HG03159 (cell line): ENCODE measurements at regions not wholly inside any gene's neighbourhood (a gene's known extent, or its start where the extent isn't known, plus 50 kb on each side); places are given as distances from the start of the nearest gene placed in this dataset.
"Not testable (repeated sequence)": the region's sequence is repeated elsewhere in the genome, so short reads cannot be mapped to it uniquely, and the experiment has no call there.

Source experiments
- ATAC-seq: cut with Tn5 transposase; IDR thresholded peaks from one replicate; pipeline ENCODE4 v1.9.1; 2021; ENCODE audit warnings: mild to moderate bottlenecking, moderate library complexity; ENCODE audit not compliant: unreplicated experiment

DNA sequence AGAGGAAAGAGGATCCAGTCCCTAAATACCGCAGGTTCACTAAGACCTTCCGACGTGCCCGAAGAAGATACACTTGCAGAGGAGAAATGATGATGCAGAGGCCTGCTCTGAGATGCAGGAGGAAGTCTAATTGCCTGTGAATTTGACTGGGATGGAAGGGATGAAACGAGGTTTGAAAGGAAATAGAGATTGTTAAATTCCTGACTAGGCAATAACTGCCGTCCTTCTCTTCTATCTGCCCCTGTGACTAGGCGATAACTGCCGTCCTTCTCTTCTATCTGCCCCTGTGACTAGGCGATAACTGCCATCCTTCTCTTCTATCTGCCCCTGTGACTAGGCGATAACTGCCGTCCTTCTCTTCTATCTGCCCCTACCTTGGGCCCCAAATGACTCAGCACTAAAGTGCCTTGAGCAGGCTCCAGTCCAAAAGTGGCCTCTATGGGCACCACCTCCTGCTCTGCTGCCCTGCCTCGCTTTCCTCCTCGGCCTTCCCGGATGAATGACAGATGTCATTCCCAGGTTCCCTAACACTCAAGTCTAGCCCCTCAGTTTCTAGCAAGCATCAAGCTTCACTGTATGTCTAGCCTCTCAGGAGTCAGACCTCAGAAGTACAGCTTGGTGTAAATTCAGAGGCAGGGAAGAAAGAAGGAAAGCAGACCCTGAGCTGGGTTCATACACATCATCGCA is 189.1 kb downstream of the FOXD4L6 start:
- ATAC-seq: not testable (repeated sequence)

DNA sequence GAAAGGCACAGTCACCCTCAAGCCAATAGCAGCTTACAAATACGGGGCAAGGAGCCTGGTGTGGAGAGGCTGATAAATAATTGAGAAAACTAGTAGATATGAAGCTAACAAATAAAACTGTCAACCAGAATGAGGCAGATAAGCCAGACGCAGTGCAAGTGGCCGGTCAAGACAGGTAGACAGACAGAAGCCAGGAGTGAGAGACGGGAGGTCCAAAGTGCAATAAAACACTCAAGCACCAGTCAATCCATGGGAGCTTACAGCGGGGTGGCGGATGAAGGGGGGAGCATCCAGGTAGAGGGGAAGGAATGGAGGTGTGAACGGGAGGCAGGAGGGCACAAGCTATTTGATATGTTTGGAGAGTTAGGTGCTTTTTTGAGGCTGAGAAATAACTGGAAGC is 193.1 kb downstream of the FOXD4L6 start:
- no peak for ATAC-seq

DNA sequence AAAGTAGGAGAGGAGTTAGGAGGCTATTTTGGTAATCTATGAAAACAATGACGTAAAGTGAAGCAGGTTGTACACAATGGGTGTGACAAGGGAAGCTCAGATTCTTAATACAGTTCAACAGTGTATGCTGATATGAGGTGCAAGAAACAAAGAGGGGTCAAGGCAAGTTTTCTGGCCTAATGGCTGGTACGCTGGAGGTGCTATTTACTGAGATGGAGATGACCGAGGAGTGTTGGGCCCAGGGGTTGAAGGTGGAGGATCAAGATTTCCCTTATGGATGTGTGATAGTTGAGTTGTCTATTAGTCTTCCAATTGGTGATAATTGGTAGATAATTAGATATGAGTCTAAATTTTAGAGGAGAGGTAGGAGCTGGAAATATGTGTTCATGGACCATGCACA is 194.0 kb downstream of the FOXD4L6 start:
- not testable (repeated sequence) for ATAC-seq

DNA sequence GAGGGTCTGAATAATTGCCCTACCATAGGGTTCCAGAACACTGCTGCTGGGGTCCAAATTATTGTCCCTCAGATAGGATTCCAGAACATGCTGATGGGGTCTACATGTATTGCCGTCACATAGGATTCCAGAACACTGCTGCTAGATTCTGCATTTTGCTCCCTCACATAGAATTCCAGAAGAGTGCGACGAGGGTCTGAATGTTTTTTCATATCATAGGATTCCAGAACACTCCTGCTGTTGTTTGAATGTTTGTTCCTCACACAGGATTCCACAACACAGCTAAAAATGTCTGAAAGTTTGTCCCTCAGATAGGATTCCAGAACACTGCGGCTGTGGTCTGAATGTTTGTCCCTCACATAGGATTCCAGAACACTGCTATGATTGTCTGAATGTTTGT is 198.1 kb downstream of the FOXD4L6 start:
- ATAC-seq: not testable (repeated sequence)

DNA sequence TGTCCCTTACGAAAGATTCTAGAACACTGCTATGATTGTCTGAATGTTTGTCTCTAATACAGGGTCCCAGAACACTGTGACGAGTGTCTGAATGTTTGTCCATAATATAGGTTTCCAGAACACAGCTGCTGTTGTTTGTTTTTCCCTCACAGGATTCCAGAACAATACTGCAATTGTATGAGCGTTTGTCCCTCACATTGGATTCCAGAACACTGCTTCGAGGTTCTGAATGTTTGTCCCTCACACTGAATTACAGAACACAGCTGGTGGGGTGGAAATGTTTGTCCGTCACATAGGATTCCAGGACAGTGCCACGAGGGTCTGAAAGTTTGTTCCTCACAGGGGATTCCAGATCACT is 199.0 kb downstream of the FOXD4L6 start:
- ATAC-seq: not testable (repeated sequence)

DNA sequence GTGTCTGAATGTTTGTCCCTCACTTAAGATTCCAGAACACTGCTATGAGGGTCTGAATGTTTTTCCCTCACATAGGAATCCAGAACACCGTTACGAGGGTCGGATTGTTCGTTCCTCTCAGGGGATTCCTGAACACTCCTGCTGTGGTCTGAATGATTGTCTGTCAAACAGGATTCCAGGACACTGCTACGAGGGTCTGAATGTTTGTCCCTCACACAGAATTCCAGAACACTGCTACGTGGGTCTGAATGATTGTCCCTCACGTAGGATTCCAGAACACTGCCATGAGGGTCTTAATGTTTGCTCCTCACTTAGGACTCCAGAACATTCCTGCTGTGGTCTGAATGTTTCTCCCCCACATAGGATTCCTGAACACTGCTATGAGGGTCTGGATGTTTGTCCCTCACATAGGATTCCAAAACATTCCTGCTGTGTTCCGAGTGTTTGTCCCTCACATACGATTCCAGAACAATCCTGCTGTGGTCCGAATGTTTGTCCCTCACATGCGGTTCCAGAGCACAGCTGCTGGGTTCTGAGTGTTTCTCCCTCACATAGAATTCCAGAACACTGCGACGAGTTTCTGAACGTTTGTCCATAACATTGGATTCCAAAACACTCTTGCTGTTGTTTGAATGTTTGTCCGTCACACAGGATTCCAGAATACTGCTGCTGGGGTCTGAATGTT is 199.5 kb downstream of the FOXD4L6 start:
- ATAC-seq: no peak

DNA sequence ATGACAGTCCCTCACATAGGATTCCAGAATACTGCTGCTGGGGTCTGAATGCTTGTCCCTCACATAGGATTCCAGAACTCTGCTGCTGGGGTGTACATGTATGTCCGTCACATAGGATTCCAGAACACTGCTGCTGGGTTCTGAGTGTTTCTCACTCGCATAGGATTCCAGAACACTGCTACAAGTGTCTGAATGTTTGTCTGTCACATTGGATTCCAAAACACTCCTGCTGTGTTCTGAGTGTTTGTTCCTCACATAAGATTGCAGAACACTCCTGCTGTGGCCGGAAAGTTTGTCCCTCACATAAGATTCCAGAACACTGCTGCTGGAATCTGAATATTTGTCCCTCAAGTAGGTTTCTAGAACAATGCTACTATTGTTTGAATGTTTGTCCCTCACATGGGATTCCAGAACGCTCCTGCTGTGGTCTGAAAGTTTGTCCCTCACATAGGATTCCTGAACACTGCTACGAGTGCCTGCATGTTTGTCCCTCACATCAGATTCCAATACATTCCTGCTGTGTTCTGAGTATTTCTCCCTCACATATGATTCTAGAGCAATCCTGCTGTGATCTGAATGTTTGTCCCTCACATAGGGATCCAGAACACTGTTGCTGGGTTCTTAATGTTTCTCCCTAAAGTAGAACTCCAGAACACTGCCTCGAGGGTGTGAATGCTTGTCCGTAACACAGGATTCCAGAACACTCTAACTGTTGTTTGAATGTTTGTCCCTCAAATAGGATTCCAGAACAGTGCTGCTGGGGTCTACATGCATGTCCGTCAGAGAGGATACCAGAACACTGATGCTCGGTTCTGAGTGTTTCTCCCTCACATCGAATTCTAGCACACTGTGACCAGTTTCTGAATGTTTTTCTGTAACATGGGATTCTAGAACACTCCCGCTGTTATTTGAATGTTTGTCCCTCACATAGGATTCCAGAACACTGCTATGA is 200.4 kb downstream of the FOXD4L6 start:
- no peak for ATAC-seq

DNA sequence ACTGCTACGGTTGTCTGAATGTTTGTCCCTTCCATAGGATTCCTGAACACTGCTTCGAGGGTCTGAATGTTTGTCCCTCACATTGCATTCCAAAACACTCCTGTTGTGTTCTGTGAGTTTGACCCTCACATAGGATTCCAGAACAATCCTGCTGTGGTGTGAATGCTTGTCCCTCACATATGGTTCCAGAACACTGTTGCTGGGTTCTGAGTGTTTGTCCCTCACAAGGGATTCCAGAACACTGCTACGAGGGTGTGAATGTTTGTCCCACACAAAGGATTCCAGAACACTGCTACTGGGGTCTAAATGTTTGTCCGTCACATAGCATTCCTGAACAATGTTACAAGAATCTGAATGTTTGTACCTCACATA is 201.2 kb downstream of the FOXD4L6 start:
- ATAC-seq: no peak

DNA sequence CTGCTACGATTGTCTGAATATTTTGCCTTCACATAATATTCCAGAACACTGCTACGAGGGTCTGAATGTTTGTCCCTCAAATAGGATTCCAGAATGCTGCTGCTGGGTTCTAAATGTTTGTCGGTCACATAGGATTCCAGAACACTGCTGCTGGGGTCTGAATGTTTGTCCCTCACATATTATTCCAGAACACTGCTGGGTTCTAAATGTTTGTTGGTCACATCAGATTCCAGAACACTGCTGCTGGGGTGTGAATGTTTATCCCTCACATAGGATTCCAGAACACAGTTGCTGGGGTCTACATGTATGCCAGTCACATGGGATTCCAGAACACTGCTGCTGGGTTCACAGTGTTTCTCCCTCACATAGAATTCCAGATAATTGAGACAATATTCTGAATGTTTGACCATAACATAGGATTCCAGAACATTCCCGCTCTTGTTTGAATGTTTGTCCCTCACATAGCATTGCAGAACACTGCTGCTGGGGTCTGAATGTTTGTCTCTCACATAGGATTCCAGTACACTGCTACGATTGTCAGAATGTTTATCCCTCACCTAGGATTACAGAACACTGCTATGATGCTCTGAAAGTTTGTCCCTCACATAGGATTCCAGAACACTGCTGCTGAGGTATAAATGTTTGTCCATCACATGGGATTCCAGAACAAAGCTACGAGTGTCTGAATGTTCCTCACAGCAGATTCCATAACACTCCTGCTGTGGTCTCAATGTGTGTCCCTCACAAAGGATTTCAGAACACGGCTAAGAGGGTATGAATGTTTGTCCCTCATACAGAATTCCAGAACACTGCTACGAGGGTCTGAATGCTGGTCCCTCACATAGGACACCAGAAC is 201.8 kb downstream of the FOXD4L6 start:
- ATAC-seq: no peak

DNA sequence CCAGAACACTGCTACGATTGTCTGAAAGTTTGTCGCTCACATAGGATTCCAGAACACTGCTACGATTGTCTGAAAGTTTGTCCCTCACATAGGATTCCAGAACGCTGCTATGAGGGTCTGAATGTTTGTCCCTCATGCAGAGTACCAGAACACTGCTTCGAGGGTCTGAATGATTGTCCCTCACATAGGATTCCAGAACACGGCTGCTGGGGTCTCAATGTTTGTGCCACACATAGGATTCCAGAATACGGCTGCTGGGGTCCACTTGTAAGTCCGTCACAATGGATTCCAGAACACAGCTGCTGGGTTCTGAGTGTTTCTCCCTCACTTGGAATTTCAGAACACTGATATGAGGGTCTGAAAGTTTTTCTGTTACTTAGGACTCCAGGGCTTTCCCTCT is 203.3 kb downstream of the FOXD4L6 start:
- no peak for ATAC-seq

DNA sequence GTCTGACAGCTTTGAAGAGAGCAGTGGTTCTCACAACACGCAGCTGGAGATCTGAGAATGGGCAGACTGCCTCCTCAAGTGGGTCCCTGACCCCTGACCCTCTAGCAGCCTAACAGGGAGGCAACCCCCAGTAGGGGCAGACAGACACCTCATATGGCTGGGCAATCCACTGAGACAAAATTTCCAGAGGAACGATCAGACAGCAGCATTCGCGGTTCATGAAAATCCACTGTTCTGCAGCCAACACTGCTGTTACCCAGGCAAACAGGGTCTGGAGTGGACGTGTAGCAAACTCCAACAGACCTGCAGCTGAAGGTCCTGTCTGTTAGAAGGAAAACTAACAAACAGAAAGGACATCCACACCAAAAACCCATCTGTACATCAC is 212.1 kb downstream of the FOXD4L6 start:
- ATAC-seq: not testable (repeated sequence)

DNA sequence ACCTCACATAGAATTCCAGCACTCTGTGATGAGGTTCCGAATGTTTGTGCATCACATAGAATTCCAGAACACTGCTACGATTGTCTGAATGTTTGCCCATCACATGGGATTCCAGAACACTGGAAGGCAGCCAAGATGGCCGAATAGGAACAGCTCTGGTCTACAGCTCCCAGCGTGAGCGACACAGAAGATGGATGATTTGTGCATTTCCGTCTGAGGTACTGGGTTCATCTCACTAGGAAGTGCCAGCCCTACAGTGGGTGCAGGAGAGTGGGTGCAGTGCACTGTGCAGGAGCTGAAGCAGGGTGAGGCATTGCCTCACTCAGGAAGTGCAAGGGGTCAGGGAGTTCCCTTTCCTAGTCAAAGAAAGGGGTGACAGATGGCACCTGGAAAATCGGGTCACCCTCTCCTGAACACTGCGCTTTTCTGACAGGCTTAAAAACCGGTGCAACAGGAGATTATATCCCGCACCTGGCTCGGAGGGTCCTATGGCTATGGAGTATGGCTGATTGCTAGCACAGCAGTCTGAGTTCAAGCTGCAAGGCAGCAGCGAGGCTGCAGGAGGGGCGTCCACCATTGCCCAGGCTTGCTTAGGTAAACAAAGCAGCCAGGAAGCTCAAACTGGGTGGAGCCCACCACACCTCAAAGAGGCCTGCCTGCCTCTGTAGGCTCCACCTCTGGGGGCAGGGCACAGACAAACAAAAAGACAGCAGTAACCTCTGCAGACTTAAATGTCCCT is 212.7 kb downstream of the FOXD4L6 start:
- ATAC-seq: not testable (repeated sequence)

DNA sequence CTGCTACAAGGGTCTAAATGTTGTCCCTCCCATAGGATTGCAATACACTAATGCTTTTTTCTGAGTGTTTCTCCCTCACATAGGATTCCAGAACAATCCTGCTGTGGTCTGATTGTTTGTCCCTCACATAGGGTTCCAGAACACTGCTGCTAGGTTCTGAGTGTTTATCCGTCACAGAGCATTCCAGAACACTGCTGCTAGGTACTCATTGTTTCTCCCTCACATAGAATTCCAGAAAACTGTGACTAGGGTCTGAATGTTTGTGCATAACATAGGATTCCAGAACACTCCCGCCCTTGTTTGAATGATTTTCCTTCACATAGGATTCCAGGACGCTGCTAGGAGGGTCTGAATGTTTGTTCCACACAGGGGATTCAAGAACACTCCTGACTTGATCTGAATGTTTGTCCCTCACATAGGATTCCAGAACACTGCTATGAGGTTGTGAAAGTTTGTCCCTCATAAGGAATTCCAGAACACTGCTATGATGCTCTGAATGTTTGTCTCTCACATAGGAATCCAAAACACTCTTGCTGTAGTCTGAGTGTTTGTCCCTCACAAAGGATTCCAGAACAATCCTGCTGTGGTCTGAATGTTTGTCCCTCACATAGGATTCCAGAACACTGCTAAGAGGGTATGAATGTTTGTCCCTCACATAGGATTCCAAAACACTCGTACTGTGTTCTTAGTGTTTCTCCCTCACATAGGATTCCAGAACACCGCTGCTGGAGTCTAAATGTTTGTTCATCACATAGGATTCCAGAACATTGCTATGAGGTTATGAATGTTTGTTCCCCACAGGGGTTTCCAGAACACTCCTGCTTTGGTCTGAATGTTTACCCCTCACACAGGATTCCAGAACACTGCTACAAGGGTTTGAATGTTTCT is 213.5 kb downstream of the FOXD4L6 start:
- no peak for ATAC-seq

DNA sequence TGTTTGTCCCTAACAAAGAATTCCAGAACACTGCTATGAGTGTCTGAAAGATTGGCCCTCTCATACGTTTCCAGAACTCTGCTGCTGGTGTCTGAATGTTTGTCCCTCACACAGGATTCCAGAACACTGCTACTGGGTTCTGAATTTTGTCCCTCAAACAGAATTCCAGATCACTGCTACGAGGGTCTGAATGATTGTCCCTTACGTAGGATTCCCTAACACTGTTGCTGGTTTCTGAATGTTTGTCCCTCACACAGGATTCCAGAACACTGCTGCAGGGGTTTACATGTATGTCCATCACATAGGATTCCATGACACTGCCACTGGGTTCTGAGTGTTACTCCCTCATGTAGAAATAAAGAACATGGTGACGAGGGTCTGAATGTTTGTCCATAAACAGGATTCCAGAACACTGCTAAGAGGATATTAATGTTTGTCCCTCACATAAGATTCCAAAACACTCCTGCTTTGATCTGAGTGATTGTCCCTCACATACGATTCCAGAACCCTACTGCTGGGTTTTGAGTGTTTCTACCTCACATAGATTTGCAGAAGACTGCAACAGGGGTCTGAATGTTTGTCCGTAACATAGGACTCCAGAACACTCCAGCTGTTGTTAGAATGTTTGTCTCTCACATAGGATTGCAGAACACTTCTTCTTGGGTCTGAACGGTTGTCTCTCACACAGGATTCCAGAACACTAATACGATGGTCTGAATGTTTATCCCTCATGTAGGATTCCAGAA is 214.4 kb downstream of the FOXD4L6 start:
- ATAC-seq: no peak

DNA sequence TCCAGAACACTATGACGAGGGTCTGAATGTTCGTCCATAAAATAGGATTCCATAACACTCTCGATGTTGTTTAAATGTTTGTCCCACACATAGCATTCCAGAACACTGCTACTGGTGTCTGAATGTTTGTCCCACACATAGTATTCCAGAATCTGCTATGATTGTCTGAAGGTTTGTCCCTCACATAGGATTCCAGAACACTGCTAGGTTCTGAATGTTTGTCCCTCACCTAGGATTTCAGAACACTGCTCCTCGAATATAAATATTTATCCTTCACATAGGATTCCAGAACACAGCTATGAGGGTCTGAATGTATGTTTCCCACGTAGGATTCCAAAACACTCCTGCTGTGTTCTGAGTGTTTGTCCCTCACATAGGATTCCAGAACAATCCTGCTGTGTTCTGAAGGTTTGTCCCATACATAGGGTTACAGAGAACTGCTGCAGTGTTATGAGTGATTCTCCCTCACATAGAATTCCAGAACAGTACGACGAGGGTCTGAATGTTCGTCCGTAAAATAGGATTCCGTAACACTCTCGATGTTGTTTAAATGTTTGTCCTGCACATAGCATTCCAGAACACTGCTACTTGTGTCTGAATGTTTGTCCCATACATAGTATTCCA is 215.3 kb downstream of the FOXD4L6 start:
- ATAC-seq: no peak

DNA sequence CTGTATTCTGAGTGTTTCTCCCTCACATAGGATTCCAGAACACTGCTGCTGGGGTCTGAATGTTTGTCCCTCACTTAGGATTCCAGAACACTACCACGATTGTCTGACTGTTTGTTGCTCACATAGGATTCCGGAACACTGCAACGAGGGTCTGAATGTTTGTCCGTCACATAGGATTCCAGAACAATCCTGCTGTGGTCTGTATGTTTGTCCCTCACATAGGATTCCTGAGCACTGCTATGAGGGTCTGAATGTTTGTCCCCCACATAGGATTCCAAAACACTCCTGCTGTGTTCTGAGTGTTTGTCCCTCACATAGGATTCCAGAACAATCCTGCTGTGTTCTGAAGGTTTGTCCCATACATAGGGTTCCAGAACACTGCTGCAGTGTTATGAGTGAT is 215.8 kb downstream of the FOXD4L6 start:
- ATAC-seq: not testable (repeated sequence)

DNA sequence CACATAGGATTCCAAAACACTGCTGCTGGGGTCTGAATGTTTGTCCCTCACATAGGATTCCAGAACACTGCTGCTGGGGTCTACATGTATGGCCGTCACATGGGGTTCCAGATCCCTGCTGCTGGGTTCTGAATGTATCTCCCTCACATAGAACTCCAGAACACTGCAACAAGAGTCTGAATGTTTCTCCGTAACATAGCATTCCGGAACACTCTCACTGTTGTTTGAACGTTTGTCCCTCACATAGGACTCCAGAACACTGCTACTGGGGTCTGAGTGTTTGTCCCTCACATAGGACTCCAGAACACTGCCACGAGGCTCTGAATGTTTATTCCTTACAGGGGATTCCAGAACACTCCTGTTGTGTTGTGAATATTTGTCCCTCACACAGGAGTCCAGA is 216.8 kb downstream of the FOXD4L6 start:
- ATAC-seq: no peak

DNA sequence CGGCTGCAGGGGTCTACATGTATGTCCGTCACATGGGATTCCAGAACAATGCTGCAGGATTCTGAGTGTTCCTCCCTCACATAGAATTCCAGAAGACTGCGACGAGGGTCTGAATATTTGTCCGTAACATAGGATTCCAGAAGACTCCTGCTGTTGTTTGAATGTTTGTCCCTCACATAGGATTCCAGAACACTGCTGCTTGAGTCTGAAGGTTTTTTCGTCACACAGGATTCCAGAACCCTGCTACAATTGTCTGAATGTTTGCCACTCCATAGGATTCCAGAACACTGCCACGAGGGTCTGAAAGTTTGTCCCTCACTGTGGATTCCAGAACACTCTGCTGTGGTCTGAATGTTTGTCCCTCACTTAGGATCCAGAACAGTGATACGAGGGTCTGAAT is 217.5 kb downstream of the FOXD4L6 start:
- not testable (repeated sequence) for ATAC-seq
